22Rv1 (cell line): ENCODE measurements at regions not wholly inside any gene's neighbourhood (a gene's known extent, or its start where the extent isn't known, plus 50 kb on each side); places are given as distances from the start of the nearest gene placed in this dataset.

Source experiments
- CTCF ChIP-seq: fragments of 450-650 bp; IDR thresholded peaks from 2 replicates; pipeline ENCODE4 v1.5.1; 2017; ENCODE audit warnings: mild to moderate bottlenecking
- ZFX ChIP-seq: fragments of 450-650 bp; IDR thresholded peaks from 2 replicates; pipeline ENCODE4 v1.6.1; 2017; ENCODE audit warnings: antibody characterized with exemption, borderline replicate concordance

GRCh38 chr7:41818765-41819398 is 116.0 kb upstream of the INHBA start:
- TF ChIP-seq CTCF (no peak), ZFX (no peak)
